ENCODE measurements at regions not wholly inside any gene's neighbourhood (a gene's known extent, or its start where the extent isn't known, plus 50 kb on each side); places are given as distances from the start of the nearest gene placed in this dataset.
A peak's percentile ranks its signal among the peaks of the same experiment; 100 is the strongest.

- Histone ChIP-seq H3K36me3 (no peaks in the 10 kb centered on the region), H3K9me3 (ENCODE audit: low read depth) (no peaks in the 10 kb centered on the region), H3K4me3 (no peak overlapping the region), H3K4me1 (ENCODE audit: low read depth) (peaks cover 9% of the 10 kb centered on the region), H3K27ac (no peak overlapping the region), H3K27me3 (no peaks in the 10 kb centered on the region)
- TF ChIP-seq CTCF (IDR thresholded peaks at IDR 0.05; ENCODE audit: low read depth, low read length) = no peak
- DNase-seq (ENCODE audit: low read depth in 1 of 2, low spot score in 1 of 2) = no peak
Measured at GRCh38 chr3:177693616-177694264, 496.5 kb upstream of the TBL1XR1 start.

GRCh38 chr3:177694316-177694715 is 497.0 kb upstream of the TBL1XR1 start:
- H3K4me3 ChIP-seq = no peak overlapping the region
- no peak overlapping the region for H3K27ac ChIP-seq
- H3K4me1 ChIP-seq (ENCODE audit: low read depth) = peaks cover 9% of the 10 kb centered on the region
- no peaks in the 10 kb centered on the region for H3K27me3 ChIP-seq
- no peaks in the 10 kb centered on the region for H3K36me3 ChIP-seq
- H3K9me3 ChIP-seq (ENCODE audit: low read depth) = no peaks in the 10 kb centered on the region
- TF ChIP-seq CTCF (IDR thresholded peaks at IDR 0.05; ENCODE audit: low read depth, low read length) = no peak
- peak in 1 of 2 donors; percentile 88 for DNase-seq (ENCODE audit: low read depth in 1 of 2, low spot score in 1 of 2)

- Histone ChIP-seq H3K4me1 (ENCODE audit: low read depth) (peaks cover 9% of the 10 kb centered on the region), H3K27me3 (no peaks in the 10 kb centered on the region), H3K4me3 (no peak overlapping the region), H3K27ac (no peak overlapping the region), H3K36me3 (no peaks in the 10 kb centered on the region), H3K9me3 (ENCODE audit: low read depth) (no peaks in the 10 kb centered on the region)
- DNase-seq (ENCODE audit: low read depth in 1 of 2, low spot score in 1 of 2) = no peak
- no peak for TF ChIP-seq CTCF (IDR thresholded peaks at IDR 0.05; ENCODE audit: low read depth, low read length)
Measured at GRCh38 chr3:177694951-177695350, 497.7 kb upstream of the TBL1XR1 start.

- no peak for TF ChIP-seq CTCF (IDR thresholded peaks at IDR 0.05; ENCODE audit: low read depth, low read length)
- no peaks in the 10 kb centered on the region for H3K36me3 ChIP-seq
- H3K4me1 ChIP-seq (ENCODE audit: low read depth) = no peaks in the 10 kb centered on the region
- no peaks in the 10 kb centered on the region for H3K27me3 ChIP-seq
- H3K4me3 ChIP-seq = no peak overlapping the region
- no peak for DNase-seq (ENCODE audit: low read depth in 1 of 2, low spot score in 1 of 2)
- no peaks in the 10 kb centered on the region for H3K9me3 ChIP-seq (ENCODE audit: low read depth)
- H3K27ac ChIP-seq = no peak overlapping the region
Measured at GRCh38 chr3:177700117-177700516, 502.8 kb upstream of the TBL1XR1 start.

- no peak for TF ChIP-seq CTCF (IDR thresholded peaks at IDR 0.05; ENCODE audit: low read depth, low read length)
- H3K4me1 ChIP-seq (ENCODE audit: low read depth) = no peaks in the 10 kb centered on the region
- no peak for DNase-seq (ENCODE audit: low read depth in 1 of 2, low spot score in 1 of 2)
- H3K9me3 ChIP-seq (ENCODE audit: low read depth) = no peaks in the 10 kb centered on the region
- no peaks in the 10 kb centered on the region for H3K36me3 ChIP-seq
- H3K27ac ChIP-seq = no peak overlapping the region
- H3K4me3 ChIP-seq = no peak overlapping the region
- H3K27me3 ChIP-seq = no peaks in the 10 kb centered on the region
Measured at GRCh38 chr3:177703788-177704187, 506.5 kb upstream of the TBL1XR1 start.
